GM18498 (cell line): ENCODE measurements at regions not wholly inside any gene's neighbourhood (a gene's known extent, or its start where the extent isn't known, plus 50 kb on each side); places are given as distances from the start of the nearest gene placed in this dataset.

Experiments used
- ATAC-seq: cut with Tn5 transposase; IDR thresholded peaks from one replicate; pipeline ENCODE4 v1.9.1; 2021; ENCODE audit warnings: mild to moderate bottlenecking, moderate library complexity; ENCODE audit not compliant: unreplicated experiment

DNA sequence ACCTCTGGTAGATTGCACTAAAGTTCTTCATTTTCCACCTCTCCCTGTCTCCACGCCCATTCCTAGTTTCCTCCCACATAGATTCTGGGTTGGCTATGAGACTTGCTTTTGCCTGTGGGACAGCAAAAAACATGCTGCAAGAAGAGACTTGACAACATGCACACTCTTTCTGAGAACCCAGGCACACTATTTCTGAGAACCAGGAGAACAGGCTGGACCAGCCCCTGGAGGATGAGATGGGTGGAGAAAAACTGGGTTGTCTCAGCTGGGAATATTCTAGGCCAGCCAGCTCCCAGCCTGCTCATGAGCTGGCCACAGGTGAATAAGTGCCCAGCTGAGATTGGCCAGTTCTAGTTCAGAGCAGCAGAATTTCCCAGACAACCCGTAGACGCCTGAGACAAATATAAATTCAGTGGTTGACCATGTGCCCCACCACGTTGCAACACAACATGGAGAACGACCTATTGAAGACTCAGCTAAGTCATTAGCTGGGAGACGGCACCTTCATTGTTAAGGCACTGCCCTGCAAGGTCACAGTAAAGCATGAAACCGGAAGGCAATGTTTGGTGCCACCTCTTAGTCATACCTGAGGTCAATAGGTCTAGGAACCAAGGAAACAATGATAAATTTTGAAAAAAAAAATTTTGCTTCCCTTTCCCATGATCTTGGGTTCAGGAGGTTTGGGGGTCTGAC lies 92.7 kb upstream of the AKR1E2 start:
- no peak for ATAC-seq

DNA sequence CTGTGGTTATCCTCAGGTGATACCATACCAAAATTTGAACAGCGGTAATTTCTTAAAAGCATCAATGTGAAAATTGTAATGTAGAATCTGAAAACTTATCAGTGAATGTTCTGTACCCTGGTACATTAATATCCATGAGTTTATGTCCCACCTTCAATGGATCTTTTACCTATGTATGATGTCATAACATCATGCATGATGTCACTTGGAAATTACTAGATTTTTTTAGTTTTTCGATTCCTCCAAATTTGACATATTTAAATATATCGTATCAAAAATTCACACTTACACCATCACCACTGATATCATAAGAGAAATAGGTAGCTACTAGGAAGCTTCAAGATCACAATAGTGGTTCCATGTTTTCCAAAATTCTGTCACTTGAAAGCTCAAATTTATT lies 95.0 kb upstream of the AKR1E2 start:
- ATAC-seq, result no peak

DNA sequence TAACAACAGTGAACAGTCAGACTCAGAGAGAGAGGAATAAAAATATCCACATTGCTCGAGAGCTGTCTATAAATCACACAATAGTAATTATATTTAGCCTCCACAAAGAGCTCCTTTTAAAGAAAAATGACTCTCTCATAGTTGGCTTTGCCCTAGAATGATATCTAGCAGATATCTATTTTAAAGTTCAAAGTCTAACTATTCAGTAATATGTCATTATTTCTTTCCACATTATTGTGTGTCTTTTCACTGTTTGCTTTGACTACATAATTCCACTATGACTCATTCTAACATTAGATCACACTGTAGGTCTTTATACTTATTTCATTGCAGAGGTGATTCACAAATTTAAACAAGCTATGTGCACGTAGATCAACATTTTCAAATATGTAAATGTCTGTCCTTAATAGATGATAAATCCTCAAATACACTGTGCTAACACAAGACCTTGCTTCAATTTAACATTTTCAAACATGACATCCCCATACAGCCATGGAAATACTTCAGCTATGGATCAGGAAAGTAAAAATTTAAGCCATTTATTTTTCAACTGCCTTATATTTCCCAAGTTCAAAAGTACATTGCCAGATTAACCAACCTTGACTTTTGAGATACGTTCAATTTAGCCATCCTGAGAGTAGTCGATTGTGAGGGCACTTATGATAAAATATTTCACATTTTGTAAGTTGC lies 99.9 kb upstream of the AKR1E2 start:
- ATAC-seq, result no peak

DNA sequence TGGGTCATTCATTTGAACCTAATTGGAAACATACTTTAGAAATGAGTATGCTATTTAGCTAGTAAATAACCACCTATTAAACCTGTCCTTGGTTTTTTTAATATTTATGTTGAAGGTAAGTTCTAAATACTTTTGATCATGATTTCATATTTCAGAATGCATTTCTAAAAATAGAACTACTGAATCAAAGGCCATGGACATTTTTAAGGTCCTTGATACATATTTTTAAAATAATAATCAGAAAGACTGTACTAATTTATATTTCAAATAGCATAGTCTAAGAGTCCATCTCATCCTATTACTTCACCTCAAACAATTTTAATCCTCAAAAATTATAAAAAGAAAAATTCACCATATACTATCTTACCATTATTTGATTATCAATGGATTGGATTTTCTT lies 102.1 kb upstream of the AKR1E2 start:
- ATAC-seq, result no peak

DNA sequence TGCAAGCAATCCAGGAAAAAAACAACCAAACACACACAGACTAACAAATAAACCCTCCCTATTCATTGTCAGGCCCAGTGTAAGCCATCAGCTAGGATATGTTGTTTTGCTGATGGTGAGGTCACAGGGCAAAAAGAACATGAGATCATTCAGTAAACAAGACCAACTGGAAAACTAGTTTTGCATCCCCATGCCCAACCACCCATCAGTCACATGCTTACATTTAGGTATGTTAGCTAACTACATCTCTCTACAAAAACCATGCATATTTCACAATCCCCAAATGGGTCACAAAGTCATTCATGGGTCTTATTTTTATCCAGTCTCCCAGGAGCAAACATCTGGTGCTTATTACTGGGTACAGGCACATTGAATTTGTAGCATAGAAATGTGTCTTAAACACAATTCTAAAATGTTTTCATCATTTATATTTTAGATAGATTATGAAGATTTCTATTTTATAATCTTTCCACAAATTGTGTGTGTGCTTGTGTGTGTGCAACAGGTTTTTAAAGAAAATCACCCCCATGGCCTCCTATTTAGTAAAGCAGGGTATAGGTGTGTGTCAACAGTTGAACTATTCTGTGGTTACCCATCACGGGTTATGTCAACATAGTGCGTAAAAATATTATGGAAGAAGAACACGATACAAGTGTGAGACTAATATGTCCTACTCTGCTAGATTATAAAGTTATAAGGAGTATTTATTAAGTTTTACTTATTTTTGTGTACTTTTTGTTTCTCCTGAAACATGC lies 103.8 kb upstream of the AKR1E2 start:
- no peak for ATAC-seq

DNA sequence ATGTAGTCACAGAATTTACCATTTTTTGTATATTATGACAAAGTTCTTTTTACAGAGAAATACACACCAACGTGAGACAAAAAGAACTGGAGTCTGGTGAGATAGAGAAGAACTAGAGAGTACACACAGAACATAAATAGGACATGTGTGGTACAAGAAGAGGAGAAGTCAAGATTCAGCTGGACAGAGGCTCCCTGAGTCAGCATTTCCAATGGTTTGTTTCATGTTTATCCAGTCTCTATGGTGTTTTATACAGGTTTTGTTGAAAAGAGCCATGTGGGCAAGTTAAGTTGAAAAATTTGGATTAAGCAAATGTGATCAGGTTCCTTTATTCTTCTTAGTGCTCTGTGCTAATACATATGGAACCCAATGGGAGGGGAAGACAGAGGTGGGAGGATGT lies 105.5 kb upstream of the AKR1E2 start:
- no peak for ATAC-seq

DNA sequence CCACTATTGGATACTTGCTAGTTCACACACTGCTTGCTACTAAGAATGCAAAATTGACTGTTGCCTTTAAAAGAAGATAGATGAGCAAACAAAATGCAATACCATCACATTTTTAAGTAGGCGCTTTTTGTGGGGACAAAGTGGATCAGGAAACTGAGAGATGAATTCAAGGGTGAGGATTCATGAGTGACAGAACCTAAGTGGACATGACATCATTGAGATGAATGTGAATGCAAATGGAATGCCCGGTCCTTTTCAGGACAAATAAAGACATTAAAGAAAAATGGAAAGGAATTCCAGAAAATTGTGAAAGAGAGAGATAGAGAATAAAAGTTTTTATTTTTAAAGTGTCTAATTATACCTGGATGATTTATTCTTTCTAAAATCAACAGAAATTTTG lies 106.3 kb upstream of the AKR1E2 start:
- no peak for ATAC-seq

DNA sequence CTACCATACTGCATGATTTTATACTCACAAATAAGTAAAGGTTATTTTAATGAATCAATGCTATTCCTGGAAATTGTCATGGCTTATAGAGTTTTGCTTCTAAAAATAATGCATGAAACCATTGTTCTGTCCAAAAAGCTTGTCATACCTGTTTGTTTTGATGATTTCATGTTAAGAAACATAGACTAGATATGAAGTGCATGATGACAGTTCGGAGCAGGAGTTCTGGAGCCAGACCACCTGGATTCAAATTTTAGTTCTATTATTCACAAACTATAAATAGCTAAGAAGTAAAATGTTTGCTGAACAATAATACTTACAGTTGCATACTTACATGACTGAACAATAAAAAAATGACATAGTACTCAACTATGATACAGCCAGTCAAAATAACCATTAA lies 107.0 kb upstream of the AKR1E2 start:
- no peak for ATAC-seq

DNA sequence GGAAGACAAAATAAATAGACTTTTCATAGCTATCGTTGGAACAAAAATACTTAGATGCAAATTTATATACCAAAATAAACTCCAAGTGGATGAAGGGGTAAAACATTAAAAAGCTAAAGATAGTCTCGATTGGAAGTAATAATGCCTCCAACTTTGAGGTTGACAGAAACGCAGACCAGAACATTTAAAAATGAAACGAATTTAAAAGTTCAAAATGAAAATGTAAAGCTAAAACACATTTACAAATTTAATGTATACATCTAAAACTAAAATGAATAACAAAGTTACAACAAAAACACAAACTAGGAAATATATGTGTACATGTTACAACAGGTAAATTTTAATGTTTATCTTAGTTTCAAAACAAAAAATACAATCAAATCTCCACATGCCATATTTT lies 107.5 kb upstream of the AKR1E2 start:
- ATAC-seq, result no peak

DNA sequence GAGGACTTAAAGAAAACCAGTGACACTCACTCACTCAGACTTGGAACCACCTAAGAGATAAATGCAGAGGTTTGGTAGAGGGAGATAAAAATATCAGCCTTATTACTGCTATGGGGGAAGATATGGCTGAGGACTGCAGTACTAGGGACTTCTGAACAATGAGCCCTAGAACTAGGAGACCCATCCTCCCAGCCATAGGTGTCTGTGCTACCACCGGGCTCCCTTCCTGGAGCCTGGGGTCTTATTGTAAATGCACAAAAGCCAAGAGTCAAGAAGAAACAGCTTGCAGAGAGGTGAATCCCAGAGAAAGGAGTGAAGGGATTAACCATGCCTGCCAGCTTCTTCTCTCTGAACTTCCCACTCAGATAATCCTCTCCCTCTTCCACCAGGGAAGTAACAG lies 108.3 kb upstream of the AKR1E2 start:
- ATAC-seq, result no peak

DNA sequence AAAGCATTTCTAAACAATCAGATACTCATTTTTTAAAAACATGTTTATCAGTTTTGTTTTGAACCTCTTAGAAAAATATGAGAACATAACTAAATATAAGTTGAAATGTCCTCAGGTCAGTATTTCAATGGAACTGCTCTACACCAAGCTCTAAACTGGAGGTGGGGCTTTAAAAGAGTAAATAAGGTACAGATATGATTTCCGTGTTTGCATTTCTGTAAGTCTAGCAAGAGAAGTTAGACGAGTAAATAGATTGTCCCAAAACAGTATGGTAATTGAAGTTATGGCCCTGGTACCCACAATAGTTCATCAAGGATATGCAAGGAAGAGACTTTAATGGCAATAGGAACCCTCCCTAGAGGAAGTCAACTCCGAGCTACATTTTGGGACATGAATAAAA lies 115.1 kb upstream of the AKR1E2 start:
- ATAC-seq, result no peak

DNA sequence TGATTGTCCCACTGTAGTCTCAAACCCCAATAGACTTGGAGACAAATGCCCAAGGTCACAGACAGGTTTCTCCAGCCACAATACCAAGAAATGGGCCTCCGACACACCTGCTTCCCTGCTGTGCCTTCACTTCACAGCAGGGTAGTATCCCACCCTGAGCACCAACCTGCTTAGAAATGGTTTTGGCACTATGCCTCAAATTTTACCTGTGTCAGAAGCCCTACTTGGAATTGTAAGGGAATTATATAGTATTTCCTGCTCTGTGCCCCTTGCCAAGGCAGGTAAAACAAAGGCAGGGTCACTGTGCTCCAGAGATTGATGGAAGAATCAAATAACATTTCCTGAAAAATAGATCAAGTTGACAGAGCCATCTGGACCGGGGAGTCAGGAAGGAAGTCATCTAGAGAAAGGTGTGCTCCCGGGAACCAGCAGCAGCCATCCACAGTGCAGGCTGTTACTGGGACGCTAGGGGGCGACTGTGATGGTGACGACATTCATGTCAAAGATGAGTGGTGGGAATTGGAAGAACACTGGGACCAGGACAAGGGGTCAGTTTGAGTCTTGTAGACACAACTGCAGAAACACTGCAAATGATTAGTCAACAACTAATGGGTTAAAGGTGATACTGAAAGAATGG lies 117.8 kb upstream of the AKR1E2 start:
- no peak for ATAC-seq

DNA sequence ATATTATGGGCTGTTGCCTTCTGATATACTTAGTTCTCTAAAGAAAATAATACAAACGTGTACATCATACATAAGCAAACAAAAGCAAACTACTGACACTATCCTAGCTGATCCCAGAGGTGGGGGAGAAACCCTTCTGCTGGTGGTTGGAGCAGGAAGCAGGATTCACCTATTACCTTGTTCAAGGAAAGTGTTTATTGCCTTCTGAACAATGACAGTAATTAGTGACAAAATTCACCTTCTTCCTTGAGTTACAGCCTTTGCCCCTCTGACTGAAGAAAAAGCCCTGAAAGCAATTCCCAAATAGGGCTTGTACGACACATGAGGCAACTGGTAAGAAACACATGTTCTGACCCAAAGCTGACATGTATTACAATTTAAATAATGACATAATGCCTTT lies 118.8 kb upstream of the AKR1E2 start:
- ATAC-seq, result no peak

DNA sequence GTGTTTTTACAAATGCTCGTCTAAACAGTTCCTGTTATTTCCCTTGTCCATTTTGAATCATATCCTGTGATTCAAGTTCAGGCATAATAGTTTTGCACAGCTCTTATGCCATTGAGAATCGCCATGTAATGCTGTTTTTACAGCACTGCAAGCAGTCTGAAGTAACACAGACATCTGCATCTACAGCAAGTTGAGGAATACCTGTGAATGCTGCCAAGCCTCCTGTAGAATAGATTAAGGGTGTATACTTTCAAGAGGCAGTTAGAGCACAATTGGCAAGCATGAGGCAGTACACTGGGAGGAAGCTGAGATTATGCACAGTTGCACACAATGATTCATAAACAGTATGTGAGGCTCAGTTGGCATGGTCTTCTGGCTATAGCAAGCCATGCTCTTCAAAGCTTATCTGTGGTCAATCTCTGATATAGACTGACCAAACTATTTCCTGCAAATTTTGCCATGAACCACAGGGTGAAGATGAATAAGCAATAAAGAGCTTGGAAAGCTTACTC lies 121.9 kb upstream of the AKR1E2 start:
- ATAC-seq, result no peak

DNA sequence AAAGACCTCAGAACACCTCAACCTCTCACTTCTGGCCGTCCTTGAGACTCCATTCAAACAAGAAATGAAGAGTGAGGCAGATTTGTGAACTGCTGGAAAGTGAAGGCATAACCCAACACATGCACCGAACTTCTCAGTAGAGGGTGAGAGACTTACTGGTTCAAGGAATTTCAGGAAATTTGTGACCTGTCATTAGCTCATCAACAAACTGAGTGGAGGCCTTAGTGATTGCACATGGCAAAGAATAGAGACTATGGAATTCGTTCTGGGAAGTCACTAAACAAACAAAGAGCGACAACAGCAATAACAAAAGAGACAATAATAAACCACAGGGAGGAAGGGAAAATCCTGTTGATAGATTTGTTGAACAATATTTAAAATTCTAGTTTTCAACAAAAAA lies 125.0 kb upstream of the AKR1E2 start:
- ATAC-seq, result no peak

DNA sequence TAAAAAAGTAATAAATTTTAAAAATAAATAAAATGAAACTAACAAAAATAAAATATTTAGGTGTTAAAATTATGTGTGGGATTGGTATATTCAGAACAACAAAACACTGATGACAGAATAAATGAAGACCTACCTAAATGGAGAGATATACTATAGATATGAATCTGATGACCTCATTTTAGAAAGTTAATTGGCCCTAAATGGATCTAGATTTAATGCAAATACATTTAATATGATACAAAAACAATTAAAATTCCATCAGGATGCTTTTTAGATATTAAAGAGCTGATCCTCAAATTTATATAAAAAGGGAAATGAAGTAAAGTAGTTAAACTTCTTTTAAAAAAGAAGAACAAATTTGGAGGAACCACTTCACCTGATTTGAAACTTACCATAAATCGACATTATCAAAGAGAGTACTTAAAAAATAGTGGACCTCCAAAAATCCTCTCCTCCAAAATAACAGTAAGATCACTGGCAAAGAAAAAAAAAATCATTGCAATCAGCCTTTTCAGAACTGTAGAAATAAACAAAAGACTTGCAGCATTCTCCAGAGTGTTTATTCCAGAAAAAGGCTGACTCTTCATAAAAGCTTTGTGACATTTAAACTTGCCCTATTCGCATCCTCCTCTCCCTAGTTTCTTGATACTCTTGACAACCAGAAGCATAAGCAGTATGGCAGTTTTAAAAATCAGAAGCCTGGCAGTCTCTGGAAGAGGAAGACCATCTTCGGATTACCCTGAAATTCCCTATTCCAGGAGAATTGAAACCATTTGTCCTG lies 125.9 kb upstream of the AKR1E2 start:
- ATAC-seq, result no peak

DNA sequence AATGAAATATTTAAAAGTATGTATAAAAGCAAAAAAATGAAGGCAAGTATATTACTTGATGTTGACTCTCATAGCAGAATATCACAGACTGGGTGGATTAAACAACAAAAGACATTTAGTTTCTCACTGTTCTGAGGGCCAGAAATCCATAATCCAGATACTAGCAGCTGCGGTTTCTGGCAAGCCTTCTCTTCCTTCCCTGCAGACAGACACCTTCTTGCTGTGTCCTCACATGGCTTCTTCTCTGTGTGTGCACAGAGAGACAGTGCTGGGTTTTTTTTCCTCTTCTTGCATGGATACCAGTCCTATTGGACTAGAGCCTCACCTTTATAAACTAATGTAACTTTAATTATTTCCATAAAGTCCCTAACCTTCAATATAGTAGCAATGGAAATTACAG lies 127.9 kb upstream of the AKR1E2 start:
- no peak for ATAC-seq

DNA sequence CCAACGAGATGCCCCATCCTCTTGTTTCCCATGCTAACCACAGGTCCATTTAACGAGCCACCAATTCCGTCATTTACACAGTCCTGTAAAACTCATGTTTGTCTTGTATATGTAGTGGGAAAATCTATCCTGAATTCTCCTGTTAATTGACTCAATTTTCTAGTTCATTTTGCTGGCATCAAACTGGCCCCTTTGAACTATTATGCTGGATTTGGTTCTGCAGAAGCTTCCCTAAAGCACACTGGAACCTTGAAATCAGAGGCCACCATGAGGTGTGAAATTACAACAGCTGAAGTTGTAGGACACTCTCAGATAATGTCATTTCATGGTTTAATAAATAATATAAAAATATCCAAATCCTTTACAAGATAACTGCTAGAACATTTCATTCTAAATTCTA lies 129.8 kb upstream of the AKR1E2 start:
- no peak for ATAC-seq

DNA sequence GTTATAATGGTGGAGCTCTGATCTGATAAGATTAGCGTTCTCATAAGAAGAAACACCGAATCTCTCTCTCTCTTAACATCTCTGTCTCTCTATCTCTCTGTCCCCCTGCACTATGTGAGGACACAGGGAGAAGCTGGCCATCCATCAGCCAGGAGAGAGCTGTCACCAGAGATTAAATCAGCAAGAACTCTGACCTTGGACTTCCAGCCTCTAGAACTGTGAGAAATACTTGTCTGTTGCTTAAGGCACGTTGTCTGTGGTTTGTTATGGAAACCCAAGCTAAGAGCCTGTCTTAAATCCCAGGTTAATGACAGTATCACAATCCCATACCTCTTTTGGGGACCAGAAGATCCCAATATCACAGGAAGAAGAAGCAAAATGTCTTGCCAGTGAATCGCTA lies 132.0 kb upstream of the AKR1E2 start:
- no peak for ATAC-seq

DNA sequence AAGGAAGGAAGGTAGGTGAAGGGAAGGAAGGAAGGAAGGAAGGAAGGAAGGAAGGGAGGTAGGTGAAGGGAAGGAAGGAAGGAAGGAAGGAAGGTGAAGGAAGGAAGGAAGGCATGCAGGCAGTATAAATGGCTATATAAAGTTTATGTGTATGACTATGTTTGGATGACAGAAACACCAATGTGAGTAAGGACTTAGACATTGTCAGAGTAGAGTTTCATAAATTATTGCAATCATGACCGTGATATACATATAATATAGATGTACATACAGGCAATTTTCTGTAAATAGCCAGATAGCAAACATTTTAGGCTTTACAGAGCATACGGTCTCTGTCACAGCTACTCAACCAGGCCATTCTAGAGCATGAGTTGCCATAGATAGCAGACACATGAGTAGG lies 133.8 kb upstream of the AKR1E2 start:
- ATAC-seq, result no peak

DNA sequence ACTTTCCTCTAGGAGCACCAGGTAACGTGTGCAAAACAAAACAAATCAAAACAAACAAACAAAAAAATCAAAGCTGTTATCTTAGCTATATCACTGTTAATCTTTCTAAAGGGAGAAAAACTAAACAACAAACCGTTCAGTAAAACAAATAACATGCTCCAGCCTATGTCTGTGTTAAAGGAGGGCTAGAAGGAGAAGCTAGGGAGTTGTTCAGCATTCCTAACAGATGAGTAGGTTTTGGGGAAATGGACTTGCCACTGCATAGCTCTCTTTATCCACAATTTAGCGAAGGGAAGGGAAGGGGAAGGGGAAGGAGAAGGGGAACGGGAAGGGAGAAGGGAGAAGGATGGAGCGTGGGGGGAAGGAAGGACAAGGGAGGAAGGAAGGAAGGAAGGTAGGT lies 134.2 kb upstream of the AKR1E2 start:
- no peak for ATAC-seq
